Astrocyte (in vitro differentiated cells and primary cell): ENCODE measurements at regions not wholly inside any gene's neighbourhood (a gene's known extent, or its start where the extent isn't known, plus 50 kb on each side); places are given as distances from the start of the nearest gene placed in this dataset.

Source experiments
- EZH2 ChIP-seq: IDR thresholded peaks from 2 replicates; pipeline ENCODE4 v1.6.1; 2012; ENCODE audit warnings: mild to moderate bottlenecking, low read length, inconsistent platforms; ENCODE audit not compliant: insufficient read depth
- TF ChIP-seq, protein P1 (sequence below): IDR thresholded peaks from 2 replicates; pipeline ENCODE4 v1.5.1; 2011; ENCODE audit warnings: low read depth, mild to moderate bottlenecking, inconsistent platforms, low read length, moderate library complexity; ENCODE audit not compliant: insufficient read depth

- TF ChIP-seq, protein P1, sequence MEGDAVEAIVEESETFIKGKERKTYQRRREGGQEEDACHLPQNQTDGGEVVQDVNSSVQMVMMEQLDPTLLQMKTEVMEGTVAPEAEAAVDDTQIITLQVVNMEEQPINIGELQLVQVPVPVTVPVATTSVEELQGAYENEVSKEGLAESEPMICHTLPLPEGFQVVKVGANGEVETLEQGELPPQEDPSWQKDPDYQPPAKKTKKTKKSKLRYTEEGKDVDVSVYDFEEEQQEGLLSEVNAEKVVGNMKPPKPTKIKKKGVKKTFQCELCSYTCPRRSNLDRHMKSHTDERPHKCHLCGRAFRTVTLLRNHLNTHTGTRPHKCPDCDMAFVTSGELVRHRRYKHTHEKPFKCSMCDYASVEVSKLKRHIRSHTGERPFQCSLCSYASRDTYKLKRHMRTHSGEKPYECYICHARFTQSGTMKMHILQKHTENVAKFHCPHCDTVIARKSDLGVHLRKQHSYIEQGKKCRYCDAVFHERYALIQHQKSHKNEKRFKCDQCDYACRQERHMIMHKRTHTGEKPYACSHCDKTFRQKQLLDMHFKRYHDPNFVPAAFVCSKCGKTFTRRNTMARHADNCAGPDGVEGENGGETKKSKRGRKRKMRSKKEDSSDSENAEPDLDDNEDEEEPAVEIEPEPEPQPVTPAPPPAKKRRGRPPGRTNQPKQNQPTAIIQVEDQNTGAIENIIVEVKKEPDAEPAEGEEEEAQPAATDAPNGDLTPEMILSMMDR, result no peak
- TF ChIP-seq EZH2, result no peak
Observed at GRCh38 chrX:110413727-110414124, 55.1 kb downstream of the RTL9 start.
